Adrenal gland (tissue), 9 donors: ENCODE measurements at regions not wholly inside any gene's neighbourhood (a gene's known extent, or its start where the extent isn't known, plus 50 kb on each side); places are given as distances from the start of the nearest gene placed in this dataset.

Experiments used
- DNase-seq, 7 donors: peaks; one replicate each; pipeline ENCODE4 v3.0.0-alpha.2; 2019 to 2020
- H3K27ac ChIP-seq, 5 donors: fragments of 200-600 bp; sonication (generic) in 4 of 5; 1 replicate in 3 of 5; 2 replicates in 2 of 5; pipeline versions ENCODE4 v1.5.1 to v1.8.0; 2016 to 2020; ENCODE audit warnings: mild to moderate bottlenecking in 1 of 5
- H3K27me3 ChIP-seq: fragments of 200-600 bp; 2 replicates; pipeline ENCODE4 v1.8.0; 2021
- H3K36me3 ChIP-seq, 2 donors: fragments of 200-600 bp; replicated peaks in 1 of 2; 1 replicate in 1 of 2; 2 replicates in 1 of 2; pipeline versions ENCODE4 v1.5.1 to v1.8.0; 2018 to 2022
- H3K4me1 ChIP-seq, 2 donors: fragments of 200-600 bp; replicated peaks in 1 of 2; 1 replicate in 1 of 2; 2 replicates in 1 of 2; pipeline versions ENCODE4 v1.5.1 to v1.8.0; 2018 to 2021
- H3K4me3 ChIP-seq, 4 donors: fragments of 200-600 bp; sonication (generic) in 3 of 4; one replicate each; pipeline ENCODE4 v1.5.1; 2016 to 2018
- H3K9me3 ChIP-seq, 3 donors: fragments of 200-600 bp; sonication (generic) in 1 of 3; replicated peaks in 1 of 3; 1 replicate in 2 of 3; 2 replicates in 1 of 3; pipeline versions ENCODE4 v1.5.1 to v1.8.0; 2016 to 2021
- CTCF ChIP-seq, 6 experiments: fragments of 450-650 bp in 4 of 6; fragments of 200-600 bp in 2 of 6; sonication (generic) in 1 of 6; IDR thresholded peaks; 1 replicate in 5 of 6; 2 replicates in 1 of 6; pipeline versions ENCODE4 v1.5.1 to v1.8.0; 2016 to 2021; ENCODE audit warnings: antibody characterized with exemption in 6 of 6, mild to moderate bottlenecking in 2 of 6, moderate library complexity in 1 of 6
- POLR2A ChIP-seq, 2 donors: fragments of 450-650 bp; IDR thresholded peaks; one replicate each; pipeline ENCODE4 v1.6.1; 2017; ENCODE audit warnings: antibody characterized with exemption in 2 of 2, mild to moderate bottlenecking in 2 of 2, moderate library complexity in 1 of 2
- WGBS, 4 donors: extraction: QIAGEN DNeasy Blood & Tissue Kit in 2 of 4; methylation state at CpG; one replicate each; pipeline versions ENCODE4 v1.1.5 to v1.1.7; 2013 to 2017; 5-methylcytosine and 5-hydroxymethylcytosine counted together
- intact Hi-C, 2 donors: fragments of 100-400 bp; cut with DNase I; formaldehyde crosslinking; loops; one replicate each; pipeline versions ENCODE4 v1.14.1 to v1.15.0; 2022 to 2023
- donor health status: healthy with polysubstance abuse.
- donor health status: Bipolar disorder and iron deficiency.
- donor health status: DM: yes; HTN: yes; CAD: no.
- donor health status: DM: no; HTN: no; CAD: no.
- donor health status: DM: no; HTN: no; CAD: no.

GRCh38 chr3:64890006-64890405 lies 202.2 kb upstream of the ADAMTS9 start:
- Histone ChIP-seq H3K9me3 (no peaks in the 10 kb centered on the region), H3K4me3 (no peak overlapping the region), H3K4me1 (peaks cover 0 to 35% of the 10 kb centered on the region in 2 donors), H3K27ac (peak overlapping the region in 2 of 5 donors; percentile 46 to 62), H3K36me3 (no peaks in the 10 kb centered on the region), H3K27me3 (no peaks in the 10 kb centered on the region)
- intact Hi-C loops, result no loop called here
- peak; percentile 21 to 74 (median 45) for DNase-seq
- WGBS, 4 donors, result 37 to 58% (median 49%) methylated on average over 10 of the region's 10 CpGs
- no peak for TF ChIP-seq POLR2A (IDR thresholded peaks at IDR 0.05)

- TF ChIP-seq POLR2A (IDR thresholded peaks at IDR 0.05) (no peak), CTCF (IDR thresholded peaks at IDR 0.05) (no peak)
- Histone ChIP-seq H3K27ac (peak overlapping the region in 2 of 5 donors; percentile 62 to 65), H3K27me3 (no peaks in the 10 kb centered on the region), H3K4me1 (peaks cover 0 to 35% of the 10 kb centered on the region in 2 donors), H3K9me3 (no peaks in the 10 kb centered on the region), H3K4me3 (no peak overlapping the region), H3K36me3 (no peaks in the 10 kb centered on the region)
- no peak for DNase-seq
- 68 to 78% (median 75%) methylated on average over 3 of the region's 3 CpGs for WGBS, 4 donors
- intact Hi-C loops, result no loop called here
Measured at GRCh38 chr3:64888840-64889392, 201.1 kb upstream of the ADAMTS9 start.

GRCh38 chr3:64888165-64888564 lies 200.4 kb upstream of the ADAMTS9 start:
- Histone ChIP-seq H3K36me3 (no peaks in the 10 kb centered on the region), H3K9me3 (no peaks in the 10 kb centered on the region), H3K4me1 (peaks cover 0 to 35% of the 10 kb centered on the region in 2 donors), H3K27ac (peak overlapping the region in 1 of 5 donors; percentile 35), H3K27me3 (no peaks in the 10 kb centered on the region), H3K4me3 (no peak overlapping the region)
- DNase-seq, result no peak
- WGBS, 4 donors, result 17 to 36% (median 29%) methylated on average over 1 of the region's 1 CpG
- intact Hi-C loops, result no loop called here
- TF ChIP-seq CTCF (IDR thresholded peaks at IDR 0.05) (no peak), POLR2A (IDR thresholded peaks at IDR 0.05) (no peak)

GRCh38 chr3:64885055-64885454 lies 197.3 kb upstream of the ADAMTS9 start:
- Histone ChIP-seq H3K27ac (peak overlapping the region in 1 of 5 donors; percentile 25), H3K4me1 (peaks cover 0 to 22% of the 10 kb centered on the region in 2 donors), H3K27me3 (no peaks in the 10 kb centered on the region), H3K9me3 (no peaks in the 10 kb centered on the region), H3K4me3 (no peak overlapping the region), H3K36me3 (no peaks in the 10 kb centered on the region)
- TF ChIP-seq CTCF (IDR thresholded peaks at IDR 0.05), result no peak
- TF ChIP-seq POLR2A (IDR thresholded peaks at IDR 0.05), result no peak
- no peak for DNase-seq
- intact Hi-C loops, result no loop called here
- WGBS, 4 donors, result 75 to 78% (median 77%) methylated on average over 3 of the region's 3 CpGs

GRCh38 chr3:64884536-64884935 lies 196.7 kb upstream of the ADAMTS9 start:
- H3K36me3 ChIP-seq, result no peaks in the 10 kb centered on the region
- TF ChIP-seq CTCF (IDR thresholded peaks at IDR 0.05), result no peak
- TF ChIP-seq POLR2A (IDR thresholded peaks at IDR 0.05), result no peak
- WGBS, 4 donors, result 23 to 28% (median 25%) methylated on average over 3 of the region's 3 CpGs
- no peaks in the 10 kb centered on the region for H3K9me3 ChIP-seq
- intact Hi-C loops, result no loop called here
- no peak for DNase-seq
- H3K4me1 ChIP-seq, result peaks cover 0 to 18% of the 10 kb centered on the region in 2 donors
- no peak overlapping the region for H3K4me3 ChIP-seq
- H3K27ac ChIP-seq, result peak overlapping the region in 1 of 5 donors; percentile 25
- no peaks in the 10 kb centered on the region for H3K27me3 ChIP-seq
